Neural progenitor cell (in vitro differentiated cells): ENCODE measurements at regions not wholly inside any gene's neighbourhood (a gene's known extent, or its start where the extent isn't known, plus 50 kb on each side); places are given as distances from the start of the nearest gene placed in this dataset.

Experiments
- CTCF ChIP-seq: fragments of 200-600 bp; sonication (generic); IDR thresholded peaks from 2 replicates; pipeline ENCODE4 v1.5.1; 2017; ENCODE audit warnings: antibody characterized with exemption, mild to moderate bottlenecking
- EZH2 ChIP-seq: fragments of 200-600 bp; sonication (generic); IDR thresholded peaks from 2 replicates; pipeline ENCODE4 v1.6.1; 2017; ENCODE audit warnings: antibody characterized with exemption, mild to moderate bottlenecking, moderate library complexity
- EZH2phosphoT487 ChIP-seq: fragments of 200-600 bp; sonication (generic); IDR thresholded peaks from 2 replicates; pipeline ENCODE4 v1.6.1; 2017; ENCODE audit warnings: antibody characterized with exemption

GRCh38 chr20:22052025-22052650, 346.7 kb downstream of the PAX1 start:
- TF ChIP-seq CTCF, result no peak
- TF ChIP-seq EZH2, result no peak
- no peak for TF ChIP-seq EZH2phosphoT487
